HG02610 (cell line): ENCODE measurements at regions not wholly inside any gene's neighbourhood (a gene's known extent, or its start where the extent isn't known, plus 50 kb on each side); places are given as distances from the start of the nearest gene placed in this dataset.
"Not testable (repeated sequence)": the region's sequence is repeated elsewhere in the genome, so short reads cannot be mapped to it uniquely, and the experiment has no call there.

Source experiments
- ATAC-seq: cut with Tn5 transposase; IDR thresholded peaks from one replicate; pipeline ENCODE4 v1.9.1; 2021; ENCODE audit warnings: mild to moderate bottlenecking, moderate library complexity; ENCODE audit not compliant: unreplicated experiment

- ATAC-seq, result peak; percentile 38
These were observed 76.3 kb upstream of the CUX1 start for GRCh38 chr7:101740981-101741725.

DNA sequence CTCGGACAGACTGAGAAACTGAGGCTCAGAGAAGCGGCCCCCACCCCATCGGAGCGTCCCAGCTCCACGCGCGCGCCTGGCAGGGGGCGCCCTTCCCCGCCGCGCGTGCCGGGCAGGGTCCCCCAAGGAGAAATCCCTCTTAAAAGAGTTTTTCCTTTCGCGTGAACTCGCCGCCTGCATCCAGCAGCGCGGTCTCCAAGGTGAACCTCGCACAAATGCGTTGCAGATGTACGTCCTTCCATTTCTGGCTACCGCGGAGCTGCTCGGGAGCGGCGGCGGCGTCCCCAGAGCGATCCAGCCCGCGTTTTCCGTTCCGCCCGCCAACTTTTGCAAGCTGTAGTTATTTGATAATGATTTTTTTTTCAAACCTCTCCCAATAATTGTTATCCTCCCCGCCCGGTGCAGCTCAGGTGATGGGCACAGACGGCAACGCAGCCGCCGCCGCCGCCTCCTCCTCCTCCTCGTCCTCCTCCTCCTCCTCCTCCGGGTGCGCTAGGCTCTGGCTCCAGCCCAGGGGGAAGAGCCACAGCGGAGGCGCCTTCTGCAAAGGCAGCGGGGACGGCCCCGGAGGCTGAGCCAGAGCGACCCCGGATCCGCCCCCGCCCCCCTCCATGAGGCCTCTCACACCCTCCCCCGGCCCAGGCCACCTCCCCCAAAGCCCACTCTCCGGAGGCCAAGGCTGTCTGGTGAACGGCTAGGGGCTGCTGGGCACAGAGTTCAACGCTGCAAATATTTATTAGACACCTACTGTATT lies 74.0 kb upstream of the CUX1 start:
- no peak for ATAC-seq

DNA sequence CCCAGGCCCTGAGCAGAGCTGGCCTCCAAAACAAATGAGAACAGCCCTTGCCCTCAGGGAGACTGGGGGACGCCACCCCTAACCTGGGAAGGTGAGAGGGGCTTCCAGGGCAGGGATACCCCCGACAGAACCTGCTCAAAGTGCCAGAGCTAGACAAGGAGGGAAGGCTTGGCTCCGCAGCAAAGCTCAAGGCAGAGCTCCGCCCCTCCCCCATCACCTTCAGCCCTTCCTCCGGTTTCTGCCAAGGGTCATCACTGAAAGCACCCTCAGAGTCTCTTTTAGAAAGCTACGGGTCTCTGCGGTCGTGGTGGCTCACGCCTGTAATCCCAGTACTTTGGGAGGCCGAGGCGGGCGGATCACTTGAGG lies 73.4 kb upstream of the CUX1 start:
- ATAC-seq, result no peak

DNA sequence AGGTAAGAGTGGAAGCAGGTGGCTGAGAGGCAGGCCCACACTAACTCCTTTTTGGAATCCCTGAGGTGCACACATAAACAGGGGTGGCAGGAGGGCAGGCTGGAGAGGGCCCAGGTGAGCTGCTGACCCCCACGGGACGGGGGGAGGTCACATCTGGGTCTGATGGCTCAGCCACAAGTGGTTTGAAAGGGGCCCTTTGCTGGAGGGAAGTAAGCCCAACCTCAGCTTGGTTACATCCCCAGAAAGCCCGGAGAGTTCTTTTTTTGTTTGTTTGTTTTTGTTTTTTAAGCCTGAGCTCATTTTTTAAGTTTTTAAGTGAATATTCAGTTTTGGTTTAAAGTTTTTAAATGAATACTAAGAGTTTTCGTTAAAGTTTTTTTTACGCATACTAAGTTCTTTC lies 72.8 kb upstream of the CUX1 start:
- no peak for ATAC-seq

DNA sequence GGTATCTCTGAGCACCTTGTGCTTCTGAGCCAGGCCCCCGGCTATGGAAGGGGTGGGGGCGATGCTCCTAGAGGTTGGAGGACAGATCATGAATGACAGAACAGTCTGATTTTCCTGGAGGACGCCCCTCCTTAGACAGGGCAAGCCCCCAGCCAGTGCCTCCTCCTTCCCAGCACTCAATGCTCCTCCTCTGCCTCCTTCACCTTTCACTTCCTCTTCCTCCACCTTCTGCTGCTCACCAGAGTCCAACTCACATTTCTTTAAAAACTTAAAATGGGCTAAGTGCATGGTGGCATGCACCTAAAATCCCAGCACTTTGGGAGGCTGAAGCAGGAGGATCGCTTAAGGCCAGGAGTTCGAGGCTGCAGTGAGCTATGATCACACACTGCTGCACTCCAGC lies 71.1 kb upstream of the CUX1 start:
- no peak for ATAC-seq

DNA sequence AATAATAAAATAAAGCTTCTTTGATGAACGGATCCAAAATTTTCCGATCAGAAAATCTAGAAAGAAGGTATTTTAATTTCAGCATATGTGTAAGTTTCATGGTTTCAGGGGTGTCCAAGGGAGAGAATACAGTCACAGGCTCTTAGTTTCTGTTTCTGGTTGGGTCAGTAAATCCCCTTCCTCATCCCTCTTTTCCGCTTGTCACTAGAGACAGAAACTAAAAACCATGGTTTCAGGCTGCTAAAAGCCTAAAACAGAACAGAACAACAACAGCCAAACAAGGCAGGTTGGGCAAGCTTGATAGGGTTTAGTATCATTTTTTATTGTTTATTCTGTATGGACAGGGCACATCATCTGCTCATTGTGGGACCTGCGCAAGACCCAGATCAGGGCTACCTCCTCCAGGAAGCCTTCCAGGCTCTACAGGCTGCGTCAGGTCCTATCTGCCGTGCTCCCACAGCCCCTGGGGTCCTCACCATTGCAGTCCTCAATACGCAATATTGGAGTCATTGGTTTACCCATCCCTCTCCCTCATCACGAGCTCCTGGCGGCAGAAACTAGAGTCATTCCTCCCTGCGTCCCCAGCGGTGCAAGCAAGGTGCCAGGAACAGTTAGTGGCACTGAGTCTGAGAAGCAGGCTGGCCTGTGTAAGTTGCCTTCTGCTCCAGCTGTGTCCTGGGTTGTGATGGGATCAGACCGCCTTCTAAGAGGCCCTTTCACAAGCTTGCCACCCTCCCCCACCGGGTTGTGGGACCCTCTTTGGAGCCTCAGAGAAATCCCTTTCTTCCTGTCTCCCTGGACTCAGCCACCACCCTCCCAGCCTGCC lies 70.2 kb upstream of the CUX1 start:
- ATAC-seq, result no peak

GRCh38 chr7:101747879-101748345 lies 69.5 kb upstream of the CUX1 start:
- no peak for ATAC-seq

DNA sequence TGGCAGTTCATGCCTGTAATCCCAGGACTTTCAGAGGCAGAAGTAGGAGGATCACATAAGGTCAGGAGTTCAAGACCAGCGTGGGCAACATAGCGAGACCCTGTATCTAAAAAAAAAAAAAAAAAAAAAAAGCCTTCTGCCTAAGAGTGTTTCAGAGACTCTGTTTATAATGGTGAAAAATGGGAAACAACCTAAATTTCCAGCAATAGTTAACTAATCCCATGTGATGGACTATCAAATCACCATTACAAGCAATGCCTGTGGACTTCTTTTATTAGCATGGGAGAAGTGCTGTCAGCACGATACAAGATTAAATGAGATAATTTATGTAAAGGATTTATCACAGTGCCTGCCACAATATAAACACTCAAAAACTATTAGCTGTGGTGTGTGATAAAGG lies 67.5 kb upstream of the CUX1 start:
- ATAC-seq, result no peak

GRCh38 chr7:101753316-101753715 lies 64.1 kb upstream of the CUX1 start:
- ATAC-seq, result no peak

- no peak for ATAC-seq
These were observed 62.8 kb upstream of the CUX1 start for GRCh38 chr7:101754424-101755159.

DNA sequence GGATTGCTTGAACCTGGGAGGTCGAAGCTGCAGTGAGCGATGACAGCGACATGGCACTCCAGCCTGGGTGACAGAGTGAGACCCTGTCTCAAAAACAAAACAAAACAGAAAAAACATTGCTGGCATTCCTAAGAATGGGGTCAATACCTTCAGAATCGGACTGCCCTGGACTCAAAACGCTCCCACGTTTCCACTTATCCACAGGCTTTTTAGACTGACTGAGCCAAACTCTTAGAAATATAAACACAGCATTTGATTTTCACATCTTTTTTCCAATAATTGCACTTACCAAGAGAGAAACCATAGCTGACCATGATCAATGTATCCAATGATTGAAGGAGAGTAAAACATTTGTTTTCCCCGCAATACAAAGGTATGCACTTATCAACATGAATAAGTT lies 59.5 kb upstream of the CUX1 start:
- no peak for ATAC-seq

- ATAC-seq, result not testable (repeated sequence)
These were observed 58.9 kb upstream of the CUX1 start for GRCh38 chr7:101758519-101758918.

- ATAC-seq, result no peak
These were observed 53.2 kb upstream of the CUX1 start for GRCh38 chr7:101764221-101764620.

GRCh38 chr7:101767544-101767943 lies 49.9 kb upstream of the CUX1 start:
- no peak for ATAC-seq
